ENCODE measurements at regions not wholly inside any gene's neighbourhood (a gene's known extent, or its start where the extent isn't known, plus 50 kb on each side); places are given as distances from the start of the nearest gene placed in this dataset.

DNA sequence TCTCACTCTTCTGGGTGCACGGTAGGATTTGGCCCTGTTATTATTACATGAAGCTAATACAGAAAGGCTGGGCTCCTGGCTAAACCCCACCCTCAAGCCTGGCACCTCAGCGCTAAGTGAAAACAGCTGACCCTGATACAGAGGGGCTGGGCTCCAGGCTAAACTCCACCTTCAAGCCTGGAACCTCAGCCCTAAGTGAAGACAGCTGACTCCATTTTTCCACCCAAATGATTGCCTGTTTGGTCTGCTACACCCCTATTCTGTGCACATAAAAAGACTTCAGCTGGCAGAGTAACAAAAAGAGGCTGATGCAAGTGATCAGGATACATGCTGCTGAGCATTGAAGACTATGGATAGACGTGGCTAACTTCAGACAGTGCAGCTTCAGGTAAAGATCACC, 148.4 kb upstream of the CLINT1 start:
- TF ChIP-seq, protein P1, sequence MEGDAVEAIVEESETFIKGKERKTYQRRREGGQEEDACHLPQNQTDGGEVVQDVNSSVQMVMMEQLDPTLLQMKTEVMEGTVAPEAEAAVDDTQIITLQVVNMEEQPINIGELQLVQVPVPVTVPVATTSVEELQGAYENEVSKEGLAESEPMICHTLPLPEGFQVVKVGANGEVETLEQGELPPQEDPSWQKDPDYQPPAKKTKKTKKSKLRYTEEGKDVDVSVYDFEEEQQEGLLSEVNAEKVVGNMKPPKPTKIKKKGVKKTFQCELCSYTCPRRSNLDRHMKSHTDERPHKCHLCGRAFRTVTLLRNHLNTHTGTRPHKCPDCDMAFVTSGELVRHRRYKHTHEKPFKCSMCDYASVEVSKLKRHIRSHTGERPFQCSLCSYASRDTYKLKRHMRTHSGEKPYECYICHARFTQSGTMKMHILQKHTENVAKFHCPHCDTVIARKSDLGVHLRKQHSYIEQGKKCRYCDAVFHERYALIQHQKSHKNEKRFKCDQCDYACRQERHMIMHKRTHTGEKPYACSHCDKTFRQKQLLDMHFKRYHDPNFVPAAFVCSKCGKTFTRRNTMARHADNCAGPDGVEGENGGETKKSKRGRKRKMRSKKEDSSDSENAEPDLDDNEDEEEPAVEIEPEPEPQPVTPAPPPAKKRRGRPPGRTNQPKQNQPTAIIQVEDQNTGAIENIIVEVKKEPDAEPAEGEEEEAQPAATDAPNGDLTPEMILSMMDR (IDR thresholded peaks at IDR 0.05): no peak
- TF ChIP-seq POLR2A (IDR thresholded peaks at IDR 0.05): no peak

All from adrenal gland (tissue), 5 donors.